WTC11 (cell line): ENCODE measurements at regions not wholly inside any gene's neighbourhood (a gene's known extent, or its start where the extent isn't known, plus 50 kb on each side); places are given as distances from the start of the nearest gene placed in this dataset.

Experiments
- ATAC-seq: fragments of 200-7000 bp; cut with Tn5 transposase; 2 replicates; pipeline ENCODE4 v1.10.0; 2021; ENCODE audit warnings: mild to moderate bottlenecking, moderate library complexity
- CTCF ChIA-PET: fragments of 300-600 bp; sonication (Branson Sonifier 250); formaldehyde crosslinking; loops from one replicate; lab custom pipeline; 2021; ENCODE audit warnings: antibody characterized with exemption; lab: Charles Lee
- POLR2A ChIA-PET: fragments of 350-600 bp; sonication (Branson Sonifier 250); formaldehyde crosslinking; loops from one replicate; lab custom pipeline; 2021; ENCODE audit warnings: antibody characterized with exemption; lab: Charles Lee
- DNase-seq: peaks from one replicate; pipeline ENCODE4 v3.0.0; 2021; ENCODE audit warnings: low spot score
- H3K27ac Mint-ChIP-seq: 2 replicates; pipeline ENCODE4 v1.8.0; 2021; ENCODE audit warnings: mixed read lengths
- H3K27me3 Mint-ChIP-seq: 2 replicates; pipeline ENCODE4 v1.8.0; 2021; ENCODE audit warnings: low read depth, mild to moderate bottlenecking, moderate library complexity, mixed read lengths
- H3K36me3 Mint-ChIP-seq: 2 replicates; pipeline ENCODE4 v1.8.0; 2021; ENCODE audit warnings: mixed read lengths
- H3K4me1 Mint-ChIP-seq: 2 replicates; pipeline ENCODE4 v1.8.0; 2022; ENCODE audit warnings: mixed read lengths
- H3K4me3 Mint-ChIP-seq: 2 replicates; pipeline ENCODE4 v1.8.0; 2021; ENCODE audit warnings: mild to moderate bottlenecking, moderate library complexity, mixed read lengths
- H3K9me3 Mint-ChIP-seq: 2 replicates; pipeline ENCODE4 v1.8.0; 2021; ENCODE audit warnings: mixed read lengths
- AR ChIP-seq: fragments of 250-450 bp; sonication (Bioruptor Pico); IDR thresholded peaks from 2 replicates; pipeline ENCODE4 v1.9.0; 2021; ENCODE audit warnings: mild to moderate bottlenecking
- ATF1 ChIP-seq: sonication (generic); formaldehyde crosslinking; IDR thresholded peaks from 2 replicates; pipeline ENCODE4 v1.8.1; 2023; ENCODE audit warnings: mild to moderate bottlenecking, moderate library complexity, missing genetic modification reagents
- ATF3 ChIP-seq: sonication (generic); formaldehyde crosslinking; conservative IDR thresholded peaks from 2 replicates; pipeline ENCODE4 v1.8.1; 2022; ENCODE audit warnings: mild to moderate bottlenecking, missing genetic modification reagents
- CREB1 ChIP-seq: sonication (generic); formaldehyde crosslinking; IDR thresholded peaks from 2 replicates; pipeline ENCODE4 v1.8.0; 2023; ENCODE audit warnings: mild to moderate bottlenecking, missing genetic modification reagents
- ELF4 ChIP-seq: sonication (generic); formaldehyde crosslinking; IDR thresholded peaks from 2 replicates; pipeline ENCODE4 v1.8.1; 2022; ENCODE audit warnings: low read depth, mild to moderate bottlenecking, moderate library complexity, missing genetic modification reagents
- FOXJ3 ChIP-seq: sonication (generic); formaldehyde crosslinking; IDR thresholded peaks from 2 replicates; pipeline ENCODE4 v1.9.0; 2021; ENCODE audit warnings: missing genetic modification reagents, mild to moderate bottlenecking, borderline replicate concordance
- GABPB1 ChIP-seq: sonication (generic); formaldehyde crosslinking; IDR thresholded peaks from 2 replicates; pipeline ENCODE4 v1.8.1; 2023; ENCODE audit warnings: mild to moderate bottlenecking, missing genetic modification reagents
- GTF2I ChIP-seq: fragments of 250-450 bp; sonication (Bioruptor Pico); conservative IDR thresholded peaks from 2 replicates; pipeline ENCODE4 v1.4.0; 2021; ENCODE audit warnings: mild to moderate bottlenecking
- IRF2 ChIP-seq: sonication (generic); formaldehyde crosslinking; IDR thresholded peaks from 2 replicates; pipeline ENCODE4 v1.8.0; 2022; ENCODE audit warnings: low read depth, missing genetic modification reagents, borderline replicate concordance
- MLX ChIP-seq: sonication (generic); formaldehyde crosslinking; IDR thresholded peaks from 2 replicates; pipeline ENCODE4 v1.8.1; 2023; ENCODE audit warnings: mild to moderate bottlenecking, missing genetic modification reagents, moderate library complexity
- NFATC4 ChIP-seq: fragments of 250-450 bp; sonication (Bioruptor Pico); IDR thresholded peaks from 2 replicates; pipeline ENCODE4 v1.9.0; 2021; ENCODE audit warnings: mild to moderate bottlenecking
- RORB ChIP-seq: fragments of 250-450 bp; sonication (Bioruptor Pico); IDR thresholded peaks from 2 replicates; pipeline ENCODE4 v1.9.0; 2021; ENCODE audit warnings: mild to moderate bottlenecking
- SP1 ChIP-seq: sonication (generic); formaldehyde crosslinking; conservative IDR thresholded peaks from 2 replicates; pipeline ENCODE4 v1.8.1; 2022; ENCODE audit warnings: missing genetic modification reagents
- TEAD1 ChIP-seq: sonication (generic); formaldehyde crosslinking; IDR thresholded peaks from 2 replicates; pipeline ENCODE4 v1.8.0; 2022; ENCODE audit warnings: mild to moderate bottlenecking, missing genetic modification reagents
- TEAD4 ChIP-seq: sonication (generic); formaldehyde crosslinking; IDR thresholded peaks from 2 replicates; pipeline ENCODE4 v1.8.0; 2022; ENCODE audit warnings: mild to moderate bottlenecking, missing genetic modification reagents
- USF2 ChIP-seq: sonication (generic); formaldehyde crosslinking; IDR thresholded peaks from 2 replicates; pipeline ENCODE4 v1.8.1; 2023; ENCODE audit warnings: mild to moderate bottlenecking, missing genetic modification reagents, moderate library complexity
- ZMAT4 ChIP-seq: fragments of 250-450 bp; sonication (Bioruptor Pico); IDR thresholded peaks from 2 replicates; pipeline ENCODE4 v1.9.0; 2021; ENCODE audit warnings: mild to moderate bottlenecking
- ZNF138 ChIP-seq: sonication (generic); formaldehyde crosslinking; conservative IDR thresholded peaks from 2 replicates; pipeline ENCODE4 v1.8.1; 2022; ENCODE audit warnings: mild to moderate bottlenecking, moderate library complexity, missing genetic modification reagents
- ZNF232 ChIP-seq: sonication (generic); formaldehyde crosslinking; IDR thresholded peaks from 2 replicates; pipeline ENCODE4 v1.8.0; 2022; ENCODE audit warnings: mild to moderate bottlenecking, missing genetic modification reagents
- ZNF263 ChIP-seq: sonication (generic); formaldehyde crosslinking; IDR thresholded peaks from 2 replicates; pipeline ENCODE4 v1.8.1; 2022; ENCODE audit warnings: low read depth, mild to moderate bottlenecking, moderate library complexity, missing genetic modification reagents
- TF ChIP-seq, protein P1 (sequence below): sonication (generic); formaldehyde crosslinking; IDR thresholded peaks from 2 replicates; pipeline ENCODE4 v1.8.0; 2023; ENCODE audit warnings: mild to moderate bottlenecking, missing genetic modification reagents
- TF ChIP-seq, protein P2 (sequence below): sonication (generic); formaldehyde crosslinking; IDR thresholded peaks from 2 replicates; pipeline ENCODE4 v1.8.0; 2023; ENCODE audit warnings: missing genetic modification reagents, mild to moderate bottlenecking, borderline replicate concordance

DNA sequence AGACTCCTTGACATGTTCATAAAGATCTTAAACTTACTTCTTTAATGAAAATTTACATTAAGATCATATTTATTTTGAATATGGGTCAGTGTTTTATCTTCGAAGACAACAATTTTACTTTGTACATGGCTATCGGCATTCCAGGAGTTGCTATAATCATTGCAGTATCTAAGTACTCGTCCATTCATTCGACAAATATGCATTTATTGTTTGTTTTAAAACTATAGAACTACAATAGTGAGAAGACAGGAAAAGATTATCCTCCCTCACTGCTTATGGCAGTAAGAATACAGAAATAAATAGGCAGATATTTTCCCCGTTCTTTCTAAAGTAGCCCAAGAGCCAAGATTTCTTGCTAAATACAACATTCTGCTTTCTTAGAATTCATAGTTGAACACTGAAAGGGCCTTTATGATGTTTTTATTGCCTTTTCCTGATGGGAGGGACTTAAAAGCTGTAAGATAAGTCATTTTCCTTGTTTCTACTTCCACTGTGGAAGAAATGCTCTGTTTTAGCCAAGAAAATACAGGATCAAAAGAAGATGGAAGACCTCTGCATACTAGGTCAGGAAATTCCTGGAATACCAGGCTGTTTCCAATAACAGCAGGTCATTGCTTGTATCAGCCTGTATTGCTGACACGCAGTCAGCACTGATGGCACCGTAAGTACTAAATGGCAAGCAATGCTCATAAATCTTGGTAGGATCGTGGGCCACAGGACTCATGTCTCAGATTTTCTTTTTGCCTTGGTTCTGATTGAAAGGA is 521.0 kb upstream of the ATP2B1 start:
- DNase-seq = no peak
- no peaks in the 10 kb centered on the region for H3K27me3 Mint-ChIP-seq

DNA sequence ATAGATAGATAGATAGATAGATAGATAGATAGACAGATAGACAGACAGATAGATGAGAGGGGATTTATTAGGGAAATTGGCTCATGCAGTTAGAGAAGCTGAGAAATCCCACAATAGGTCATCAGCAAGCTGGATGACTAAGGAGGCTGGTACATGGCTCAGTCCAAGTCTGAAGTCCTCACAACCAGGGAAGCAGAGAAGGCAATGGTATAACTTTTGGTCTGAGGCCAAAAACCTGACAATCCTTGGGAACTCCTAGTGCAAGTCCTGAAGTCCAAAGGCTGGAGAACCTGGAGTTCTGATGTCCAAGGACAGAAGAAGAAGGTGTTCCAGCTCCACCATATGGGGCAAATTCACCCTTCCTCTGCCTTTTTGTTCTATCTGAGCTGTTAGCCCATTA is 517.6 kb upstream of the ATP2B1 start:
- ChIA-PET POLR2A (no interaction called here), CTCF (no interaction called here)
- ATAC-seq = no peak
- peaks cover 11% of the 10 kb centered on the region for H3K9me3 Mint-ChIP-seq
- H3K27me3 Mint-ChIP-seq = no peaks in the 10 kb centered on the region
- no peak overlapping the region for H3K27ac Mint-ChIP-seq
- DNase-seq = no peak
- H3K4me1 Mint-ChIP-seq = peaks cover 13% of the 10 kb centered on the region
- H3K36me3 Mint-ChIP-seq = 0 out of 2 replicates have a peak, but pooled peaks cover 2% of the 10 kb centered on the region
- H3K4me3 Mint-ChIP-seq = no peak overlapping the region
- no peak for TF ChIP-seq AR (CRISPR knock-in tag)
- TF ChIP-seq MLX (CRISPR knock-in tag) = no peak
- TF ChIP-seq USF2 (CRISPR knock-in tag) = no peak
- TF ChIP-seq, protein P1, sequence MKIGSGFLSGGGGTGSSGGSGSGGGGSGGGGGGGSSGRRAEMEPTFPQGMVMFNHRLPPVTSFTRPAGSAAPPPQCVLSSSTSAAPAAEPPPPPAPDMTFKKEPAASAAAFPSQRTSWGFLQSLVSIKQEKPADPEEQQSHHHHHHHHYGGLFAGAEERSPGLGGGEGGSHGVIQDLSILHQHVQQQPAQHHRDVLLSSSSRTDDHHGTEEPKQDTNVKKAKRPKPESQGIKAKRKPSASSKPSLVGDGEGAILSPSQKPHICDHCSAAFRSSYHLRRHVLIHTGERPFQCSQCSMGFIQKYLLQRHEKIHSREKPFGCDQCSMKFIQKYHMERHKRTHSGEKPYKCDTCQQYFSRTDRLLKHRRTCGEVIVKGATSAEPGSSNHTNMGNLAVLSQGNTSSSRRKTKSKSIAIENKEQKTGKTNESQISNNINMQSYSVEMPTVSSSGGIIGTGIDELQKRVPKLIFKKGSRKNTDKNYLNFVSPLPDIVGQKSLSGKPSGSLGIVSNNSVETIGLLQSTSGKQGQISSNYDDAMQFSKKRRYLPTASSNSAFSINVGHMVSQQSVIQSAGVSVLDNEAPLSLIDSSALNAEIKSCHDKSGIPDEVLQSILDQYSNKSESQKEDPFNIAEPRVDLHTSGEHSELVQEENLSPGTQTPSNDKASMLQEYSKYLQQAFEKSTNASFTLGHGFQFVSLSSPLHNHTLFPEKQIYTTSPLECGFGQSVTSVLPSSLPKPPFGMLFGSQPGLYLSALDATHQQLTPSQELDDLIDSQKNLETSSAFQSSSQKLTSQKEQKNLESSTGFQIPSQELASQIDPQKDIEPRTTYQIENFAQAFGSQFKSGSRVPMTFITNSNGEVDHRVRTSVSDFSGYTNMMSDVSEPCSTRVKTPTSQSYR (CRISPR knock-in tag) = no peak
- no peak for TF ChIP-seq SP1 (CRISPR knock-in tag)
- TF ChIP-seq ZNF138 (CRISPR knock-in tag) = no peak
- TF ChIP-seq NFATC4 (CRISPR knock-in tag) = no peak
- TF ChIP-seq FOXJ3 = no peak
- no peak for TF ChIP-seq GTF2I (CRISPR knock-in tag)
- TF ChIP-seq RORB = no peak
- no peak for TF ChIP-seq ELF4 (CRISPR knock-in tag)
- no peak for TF ChIP-seq GABPB1 (CRISPR knock-in tag)
- TF ChIP-seq ZMAT4 (CRISPR knock-in tag) = no peak
- TF ChIP-seq ZNF263 = no peak
- no peak for TF ChIP-seq CREB1 (CRISPR knock-in tag)
- TF ChIP-seq ATF1 (CRISPR knock-in tag) = no peak
- no peak for TF ChIP-seq ATF3 (CRISPR knock-in tag)
- TF ChIP-seq IRF2 (CRISPR knock-in tag) = no peak
- TF ChIP-seq, protein P2, sequence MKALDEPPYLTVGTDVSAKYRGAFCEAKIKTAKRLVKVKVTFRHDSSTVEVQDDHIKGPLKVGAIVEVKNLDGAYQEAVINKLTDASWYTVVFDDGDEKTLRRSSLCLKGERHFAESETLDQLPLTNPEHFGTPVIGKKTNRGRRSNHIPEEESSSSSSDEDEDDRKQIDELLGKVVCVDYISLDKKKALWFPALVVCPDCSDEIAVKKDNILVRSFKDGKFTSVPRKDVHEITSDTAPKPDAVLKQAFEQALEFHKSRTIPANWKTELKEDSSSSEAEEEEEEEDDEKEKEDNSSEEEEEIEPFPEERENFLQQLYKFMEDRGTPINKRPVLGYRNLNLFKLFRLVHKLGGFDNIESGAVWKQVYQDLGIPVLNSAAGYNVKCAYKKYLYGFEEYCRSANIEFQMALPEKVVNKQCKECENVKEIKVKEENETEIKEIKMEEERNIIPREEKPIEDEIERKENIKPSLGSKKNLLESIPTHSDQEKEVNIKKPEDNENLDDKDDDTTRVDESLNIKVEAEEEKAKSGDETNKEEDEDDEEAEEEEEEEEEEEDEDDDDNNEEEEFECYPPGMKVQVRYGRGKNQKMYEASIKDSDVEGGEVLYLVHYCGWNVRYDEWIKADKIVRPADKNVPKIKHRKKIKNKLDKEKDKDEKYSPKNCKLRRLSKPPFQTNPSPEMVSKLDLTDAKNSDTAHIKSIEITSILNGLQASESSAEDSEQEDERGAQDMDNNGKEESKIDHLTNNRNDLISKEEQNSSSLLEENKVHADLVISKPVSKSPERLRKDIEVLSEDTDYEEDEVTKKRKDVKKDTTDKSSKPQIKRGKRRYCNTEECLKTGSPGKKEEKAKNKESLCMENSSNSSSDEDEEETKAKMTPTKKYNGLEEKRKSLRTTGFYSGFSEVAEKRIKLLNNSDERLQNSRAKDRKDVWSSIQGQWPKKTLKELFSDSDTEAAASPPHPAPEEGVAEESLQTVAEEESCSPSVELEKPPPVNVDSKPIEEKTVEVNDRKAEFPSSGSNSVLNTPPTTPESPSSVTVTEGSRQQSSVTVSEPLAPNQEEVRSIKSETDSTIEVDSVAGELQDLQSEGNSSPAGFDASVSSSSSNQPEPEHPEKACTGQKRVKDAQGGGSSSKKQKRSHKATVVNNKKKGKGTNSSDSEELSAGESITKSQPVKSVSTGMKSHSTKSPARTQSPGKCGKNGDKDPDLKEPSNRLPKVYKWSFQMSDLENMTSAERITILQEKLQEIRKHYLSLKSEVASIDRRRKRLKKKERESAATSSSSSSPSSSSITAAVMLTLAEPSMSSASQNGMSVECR (CRISPR knock-in tag) = no peak
- TF ChIP-seq ZNF232 (CRISPR knock-in tag) = no peak

More for the DNA sequence above, 521.0 kb upstream of the ATP2B1 start:
- CTCF ChIA-PET = no interaction called here
- Mint-ChIP-seq H3K4me1 (peaks cover 13% of the 10 kb centered on the region), H3K27ac (peak overlapping the region; percentile 72; the same call in 1 of the 2 replicates), H3K9me3 (peaks cover 6% of the 10 kb centered on the region), H3K36me3 (no peaks in the 10 kb centered on the region), H3K4me3 (no peak overlapping the region)
- POLR2A ChIA-PET = no interaction called here
- TF ChIP-seq TEAD4 = peak; percentile 69; the same call in 1 of the 2 replicates
- no peak for TF ChIP-seq ZMAT4 (CRISPR knock-in tag)
- TF ChIP-seq TEAD1 (CRISPR knock-in tag) = peak; percentile 87
- peak; percentile 96 for ATAC-seq
